HepG2 (cell line): ENCODE measurements at regions not wholly inside any gene's neighbourhood (a gene's known extent, or its start where the extent isn't known, plus 50 kb on each side); places are given as distances from the start of the nearest gene placed in this dataset.

Experiments used
- MYNN ChIP-seq: sonication (generic); formaldehyde crosslinking; IDR thresholded peaks from 2 replicates; pipeline ENCODE4 v1.4.0; 2020; ENCODE audit warnings: mild to moderate bottlenecking, low read depth, missing genetic modification reagents
- YY1 ChIP-seq: IDR thresholded peaks from 2 replicates; pipeline ENCODE4 v1.6.1; 2011; ENCODE audit warnings: low read length, low read depth, moderate library complexity, mild to moderate bottlenecking; ENCODE audit not compliant: insufficient read depth, insufficient replicate concordance
- TF ChIP-seq, protein P1 (sequence below): sonication (generic); formaldehyde crosslinking; IDR thresholded peaks from 2 replicates; pipeline ENCODE4 v1.5.0; 2020; ENCODE audit warnings: mild to moderate bottlenecking, missing genetic modification reagents, moderate library complexity

GRCh38 chr6:157764178-157765068 lies 58.6 kb upstream of the SNX9 start:
- TF ChIP-seq, protein P1, sequence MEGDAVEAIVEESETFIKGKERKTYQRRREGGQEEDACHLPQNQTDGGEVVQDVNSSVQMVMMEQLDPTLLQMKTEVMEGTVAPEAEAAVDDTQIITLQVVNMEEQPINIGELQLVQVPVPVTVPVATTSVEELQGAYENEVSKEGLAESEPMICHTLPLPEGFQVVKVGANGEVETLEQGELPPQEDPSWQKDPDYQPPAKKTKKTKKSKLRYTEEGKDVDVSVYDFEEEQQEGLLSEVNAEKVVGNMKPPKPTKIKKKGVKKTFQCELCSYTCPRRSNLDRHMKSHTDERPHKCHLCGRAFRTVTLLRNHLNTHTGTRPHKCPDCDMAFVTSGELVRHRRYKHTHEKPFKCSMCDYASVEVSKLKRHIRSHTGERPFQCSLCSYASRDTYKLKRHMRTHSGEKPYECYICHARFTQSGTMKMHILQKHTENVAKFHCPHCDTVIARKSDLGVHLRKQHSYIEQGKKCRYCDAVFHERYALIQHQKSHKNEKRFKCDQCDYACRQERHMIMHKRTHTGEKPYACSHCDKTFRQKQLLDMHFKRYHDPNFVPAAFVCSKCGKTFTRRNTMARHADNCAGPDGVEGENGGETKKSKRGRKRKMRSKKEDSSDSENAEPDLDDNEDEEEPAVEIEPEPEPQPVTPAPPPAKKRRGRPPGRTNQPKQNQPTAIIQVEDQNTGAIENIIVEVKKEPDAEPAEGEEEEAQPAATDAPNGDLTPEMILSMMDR: peak; percentile 48
- TF ChIP-seq MYNN (CRISPR knock-in tag) (no peak), YY1 (no peak)
